H1 (cell line): ENCODE measurements at regions not wholly inside any gene's neighbourhood (a gene's known extent, or its start where the extent isn't known, plus 50 kb on each side); places are given as distances from the start of the nearest gene placed in this dataset.

Experiments used
- BCL11A ChIP-seq, 2 experiments: IDR thresholded peaks; one replicate each; pipeline ENCODE4 v1.6.1; 2011; ENCODE audit warnings: low read depth in 2 of 2, low read length in 2 of 2, mild to moderate bottlenecking in 2 of 2
- BRCA1 ChIP-seq: IDR thresholded peaks from 2 replicates; pipeline ENCODE4 v1.6.1; 2012; ENCODE audit warnings: low read depth, low read length, improper control_type of control experiment
- CHD7 ChIP-seq: fragments of 300-600 bp; sonication (generic); IDR thresholded peaks from 2 replicates; pipeline ENCODE4 v1.7.1; 2012; ENCODE audit warnings: low read length, moderate library complexity, mild to moderate bottlenecking, inconsistent platforms; ENCODE audit not compliant: insufficient replicate concordance
- E2F6 ChIP-seq: IDR thresholded peaks from 2 replicates; pipeline ENCODE4 v1.6.1; 2012; ENCODE audit warnings: inconsistent platforms
- GABPA ChIP-seq: IDR thresholded peaks from 2 replicates; pipeline ENCODE4 v1.6.1; 2011; ENCODE audit warnings: mild to moderate bottlenecking, low read length, moderate library complexity, borderline replicate concordance; ENCODE audit not compliant: insufficient read depth
- GTF2F1 ChIP-seq: IDR thresholded peaks from 2 replicates; pipeline ENCODE4 v1.6.1; 2012; ENCODE audit warnings: low read depth, low read length, improper control_type of control experiment, borderline replicate concordance
- PHF8 ChIP-seq: fragments of 200-600 bp; sonication (generic); conservative IDR thresholded peaks from 2 replicates; pipeline ENCODE4 v1.7.1; 2012; ENCODE audit warnings: low read depth, mild to moderate bottlenecking, inconsistent platforms, low read length, moderate library complexity
- SIN3A ChIP-seq, 2 experiments: IDR thresholded peaks in 1 of 2; conservative IDR thresholded peaks in 1 of 2; 2 replicates each; pipeline ENCODE4 v1.6.1; 2011 to 2012; ENCODE audit warnings: low read length in 2 of 2, improper control_type of control experiment in 1 of 2, low read depth in 1 of 2, mild to moderate bottlenecking in 1 of 2
- TCF12 ChIP-seq: IDR thresholded peaks from 2 replicates; pipeline ENCODE4 v1.6.1; 2011; ENCODE audit warnings: low read depth, mild to moderate bottlenecking, low read length

GRCh38 chr10:3896161-3896560 is 111.2 kb upstream of the KLF6 start (continued):
- TF ChIP-seq CHD7 = no peak
- no peak for TF ChIP-seq GTF2F1
- TF ChIP-seq SIN3A (conservative IDR thresholded peaks at IDR 0.05 in 1 of 2, IDR thresholded peaks at IDR 0.05 in 1 of 2; ENCODE audit: low read depth in 1 of 2, low read length in 2 of 2) = no peak
- TF ChIP-seq TCF12 = no peak
- no peak for TF ChIP-seq PHF8
- TF ChIP-seq E2F6 = no peak
- no peak for TF ChIP-seq BRCA1
- TF ChIP-seq GABPA = no peak
- no peak for TF ChIP-seq BCL11A (IDR thresholded peaks at IDR 0.05; ENCODE audit: low read depth in 2 of 2, low read length in 2 of 2)
